Anterior cingulate cortex (tissue), 58 donors: ENCODE measurements at regions not wholly inside any gene's neighbourhood (a gene's known extent, or its start where the extent isn't known, plus 50 kb on each side); places are given as distances from the start of the nearest gene placed in this dataset.
A peak's percentile ranks its signal among the peaks of the same experiment; 100 is the strongest.
"Not testable (repeated sequence)": the region's sequence is repeated elsewhere in the genome, so short reads cannot be mapped to it uniquely, and the experiment has no call there.

Experiments
- DNase-seq, 58 donors: peaks; one replicate each; lab custom pipeline; 2025; lab: John Stamatoyannopoulos, UW

DNA sequence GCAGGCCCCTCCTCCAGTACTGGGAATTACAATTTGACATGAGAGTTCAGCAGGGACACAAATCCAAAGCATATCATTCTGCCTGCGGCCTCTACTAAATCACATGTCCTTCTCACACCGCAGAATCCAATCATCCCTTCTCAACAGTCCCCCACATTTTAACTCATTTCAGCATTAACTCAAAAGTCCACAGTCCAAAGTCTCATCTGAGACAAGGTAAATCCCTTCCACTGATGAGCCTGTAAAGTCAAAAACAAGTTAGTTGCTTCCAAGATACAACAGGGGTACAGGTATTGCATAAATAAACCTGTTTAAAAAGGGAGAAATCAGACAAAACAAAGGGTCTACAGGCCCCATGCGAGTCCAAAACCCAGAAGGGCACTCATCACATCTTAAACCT, 64.0 kb downstream of the EBNA1BP2 start:
- DNase-seq: no peak

- DNase-seq: no peak
Observed at GRCh38 chr1:43107664-43108063, 64.4 kb downstream of the EBNA1BP2 start.

GRCh38 chr1:43104027-43104763, 67.9 kb downstream of the EBNA1BP2 start:
- DNase-seq: no peak

DNA sequence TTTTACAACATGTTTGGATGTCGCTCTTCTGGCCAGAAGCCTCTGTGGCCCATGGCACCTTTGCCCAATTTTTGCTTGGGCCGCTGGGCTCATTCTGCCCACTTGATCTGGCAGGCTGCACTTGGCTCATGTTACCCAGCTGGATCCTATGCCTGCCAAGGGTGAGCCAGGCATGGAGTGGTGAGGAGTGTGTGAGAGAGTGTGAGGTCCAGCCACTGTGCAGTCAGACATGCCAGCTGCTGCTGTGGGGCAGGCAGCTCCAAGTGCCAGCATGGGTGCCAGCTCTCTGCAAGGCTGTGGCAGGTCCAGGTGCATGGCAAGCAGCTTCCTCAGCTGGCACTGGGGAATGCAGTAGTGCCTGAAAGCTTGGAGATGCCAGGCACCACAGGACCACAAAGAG, 71.0 kb downstream of the EBNA1BP2 start:
- DNase-seq: no peak

GRCh38 chr1:43098200-43098599, 73.9 kb downstream of the EBNA1BP2 start:
- DNase-seq: no peak

GRCh38 chr1:43096528-43096927, 75.6 kb downstream of the EBNA1BP2 start:
- not testable (repeated sequence) for DNase-seq

DNA sequence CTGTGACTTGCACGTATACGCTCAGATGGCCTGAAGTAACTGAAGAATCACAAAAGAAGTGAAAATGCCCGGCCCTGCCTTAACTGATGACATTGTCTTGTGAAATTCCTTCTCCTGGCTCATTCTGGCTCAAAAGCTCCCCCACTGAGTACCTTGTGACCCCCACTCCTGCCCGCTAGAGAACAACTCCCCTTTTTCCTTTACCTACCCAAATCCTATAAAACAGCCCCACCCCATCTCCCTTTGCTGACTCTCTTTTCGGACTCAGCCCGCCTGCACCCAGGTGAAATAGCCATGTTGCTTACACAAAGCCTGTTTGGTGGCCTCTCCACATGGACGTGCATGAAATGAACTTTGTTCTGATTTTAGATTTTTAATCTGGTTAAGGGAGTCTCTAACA, 81.3 kb downstream of the EBNA1BP2 start:
- DNase-seq: not testable (repeated sequence)

DNA sequence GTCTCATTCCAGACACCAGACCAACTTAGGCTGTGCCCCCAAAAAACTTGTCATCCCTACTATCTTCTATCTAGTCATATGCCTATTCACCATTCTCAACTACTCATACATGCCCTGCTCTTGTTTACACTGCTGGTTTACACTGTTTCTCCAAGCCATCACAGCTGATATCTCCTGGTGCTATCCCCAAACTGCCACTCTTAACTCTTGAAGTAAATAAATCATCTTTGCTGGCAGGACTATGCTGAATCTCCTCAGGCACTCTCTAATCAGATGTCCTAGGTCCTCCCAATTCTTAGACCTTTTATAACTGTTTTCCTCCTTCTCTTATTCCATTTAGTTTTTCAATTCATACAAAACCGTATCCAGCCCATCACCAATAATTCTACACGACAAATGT, 81.9 kb downstream of the EBNA1BP2 start:
- DNase-seq: not testable (repeated sequence)

GRCh38 chr1:43083375-43083891, 88.7 kb downstream of the EBNA1BP2 start:
- no peak for DNase-seq

DNA sequence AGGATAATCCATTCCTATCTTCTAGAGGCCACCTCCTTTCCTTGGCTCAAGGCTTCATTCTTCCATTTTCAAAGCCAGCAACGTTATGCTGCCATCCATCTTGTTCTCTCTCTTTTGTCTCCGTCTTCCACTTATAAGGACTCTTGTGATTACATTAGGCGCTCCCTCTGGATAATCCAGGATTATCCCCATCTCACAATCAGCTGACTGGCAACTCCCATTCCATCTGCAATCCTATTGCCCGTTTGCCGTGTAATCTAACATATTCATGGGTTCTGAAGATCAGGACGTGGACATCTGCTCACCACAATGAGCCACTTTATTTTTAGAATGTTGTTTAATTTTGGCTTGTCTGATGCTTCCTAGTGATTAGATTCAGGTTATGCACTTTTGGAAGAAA, 89.3 kb downstream of the EBNA1BP2 start:
- DNase-seq: no peak

DNA sequence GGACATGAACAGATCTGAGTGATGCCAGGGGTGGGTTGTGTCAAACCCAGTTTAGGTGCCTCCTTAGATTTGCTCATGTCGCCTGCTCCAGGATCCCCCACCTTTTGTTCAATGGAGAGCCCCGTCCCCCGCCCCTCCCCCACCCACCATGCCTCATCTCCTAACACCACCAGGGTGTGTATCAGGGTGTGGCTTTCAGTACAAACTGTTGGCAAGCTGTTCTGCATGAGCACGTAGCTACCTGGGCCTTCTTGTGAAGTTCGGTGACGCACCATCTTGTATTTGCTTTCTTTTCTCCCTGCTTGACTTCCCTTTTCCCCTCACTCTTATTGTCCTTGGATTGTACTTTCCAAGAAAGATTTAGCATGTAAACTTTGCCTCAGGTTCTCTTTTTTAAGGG, 94.8 kb downstream of the EBNA1BP2 start:
- DNase-seq: no peak

DNA sequence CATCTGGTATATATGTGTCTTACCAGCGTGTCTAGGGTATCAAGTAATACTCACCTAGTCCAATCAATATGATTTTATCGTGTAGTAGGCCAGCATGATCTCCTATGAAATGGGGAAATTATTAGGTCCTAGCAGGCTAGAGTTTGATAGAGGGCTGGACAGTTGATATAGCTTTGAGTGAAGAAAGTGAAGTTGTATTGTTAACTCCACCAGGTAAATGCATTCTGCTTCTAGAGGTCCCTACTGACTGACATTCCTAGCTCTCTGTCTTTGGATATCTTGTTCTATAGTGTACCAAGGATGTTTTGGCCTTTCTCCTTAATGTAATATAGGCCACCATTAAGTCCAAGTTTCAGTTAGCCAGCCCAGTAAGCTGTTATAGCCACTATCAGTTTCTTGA, 97.4 kb downstream of the EBNA1BP2 start:
- no peak for DNase-seq

DNA sequence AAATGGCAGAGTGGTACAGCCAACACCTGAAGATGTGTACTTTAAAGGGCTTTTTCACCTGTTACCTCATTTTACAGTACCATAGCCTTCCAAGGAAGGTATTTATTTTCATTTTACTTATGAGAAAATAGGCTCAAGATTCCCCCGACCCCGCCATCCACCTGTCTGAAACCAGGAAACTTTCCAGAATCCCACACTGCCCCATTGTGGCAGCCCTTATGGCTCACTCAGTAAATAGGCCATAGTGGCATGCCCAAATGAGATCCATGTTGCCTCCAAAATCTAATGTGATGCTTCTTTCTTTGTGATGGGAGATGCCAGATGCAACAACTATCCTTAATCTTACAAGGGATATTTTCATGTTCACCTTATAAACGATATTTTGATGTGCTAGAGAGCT, 97.8 kb downstream of the EBNA1BP2 start:
- no peak for DNase-seq

GRCh38 chr1:43073490-43074230, 98.4 kb downstream of the EBNA1BP2 start:
- DNase-seq: peak in 54 of 58 donors; percentile 11 to 84 (median 60)

- no peak for DNase-seq
Observed at GRCh38 chr1:43072314-43072713, 99.8 kb downstream of the EBNA1BP2 start.

GRCh38 chr1:43071241-43071640, 100.8 kb downstream of the EBNA1BP2 start:
- no peak for DNase-seq

- peak in 4 of 58 donors; percentile 4 to 38 (median 12) for DNase-seq
Observed at GRCh38 chr1:43069461-43070050, 102.5 kb downstream of the EBNA1BP2 start.

GRCh38 chr1:43068911-43069310, 103.2 kb downstream of the EBNA1BP2 start:
- no peak for DNase-seq

DNA sequence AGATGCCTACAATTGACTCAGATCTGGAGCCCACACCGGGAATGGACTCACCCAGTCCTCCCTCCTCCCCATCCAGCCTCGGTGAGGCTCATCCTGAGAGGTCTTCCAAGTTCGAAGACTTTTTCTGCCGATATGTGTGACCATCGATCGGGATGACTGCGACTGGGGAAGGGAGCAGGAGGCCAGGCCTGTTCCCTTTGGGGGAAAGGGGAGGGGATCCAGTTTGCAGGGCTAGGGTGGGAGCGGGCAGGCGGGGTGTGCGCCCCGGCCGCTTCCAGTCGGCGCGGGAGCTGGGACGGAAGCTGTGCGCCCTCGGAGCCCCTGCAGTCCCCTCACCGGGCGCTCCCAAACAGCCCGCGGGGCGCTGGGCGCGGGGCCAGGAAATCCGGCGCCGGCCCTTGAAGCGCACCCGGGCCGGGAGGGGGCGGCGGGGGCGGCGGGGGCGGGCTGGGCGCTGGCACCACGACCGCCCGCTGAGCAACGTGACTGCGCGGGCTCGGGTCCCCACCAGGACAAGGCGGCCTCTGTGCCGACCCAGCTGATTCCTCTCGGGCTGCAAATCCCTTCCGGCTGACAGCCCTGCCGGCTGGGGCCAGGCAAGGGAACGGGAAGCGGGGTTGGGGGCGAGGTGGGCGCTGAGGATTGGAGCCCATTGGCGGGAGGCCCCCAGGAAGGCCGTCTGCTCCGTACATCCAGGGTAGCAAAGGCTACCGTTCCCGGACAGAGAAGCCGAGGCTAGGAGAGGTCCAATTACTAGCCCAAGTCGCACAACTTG, 103.9 kb downstream of the EBNA1BP2 start:
- peak in 18 of 58 donors; percentile 3 to 52 (median 21) for DNase-seq

GRCh38 chr1:43067233-43067745, 104.8 kb downstream of the EBNA1BP2 start:
- no peak for DNase-seq
